Upper lobe of right lung (tissue), 1 donor: ENCODE measurements at regions not wholly inside any gene's neighbourhood (a gene's known extent, or its start where the extent isn't known, plus 50 kb on each side); places are given as distances from the start of the nearest gene placed in this dataset.
"Not testable (repeated sequence)": the region's sequence is repeated elsewhere in the genome, so short reads cannot be mapped to it uniquely, and the experiment has no call there.

ENCODE experiments used
- ATAC-seq: fragments of 200-7000 bp; cut with Tn5 transposase; one replicate; pipeline ENCODE4 v1.9.1; 2020; ENCODE audit warnings: mild to moderate bottlenecking, moderate library complexity
- DNase-seq: peaks from one replicate; pipeline ENCODE4 v3.0.0-alpha.2; 2020
- H3K27ac ChIP-seq: fragments of 200-600 bp; one replicate; pipeline ENCODE4 v1.8.0; 2022
- H3K27me3 ChIP-seq: fragments of 200-600 bp; one replicate; pipeline ENCODE4 v1.8.0; 2022; ENCODE audit warnings: mild to moderate bottlenecking
- H3K36me3 ChIP-seq: fragments of 200-600 bp; one replicate; pipeline ENCODE4 v1.8.0; 2022
- H3K4me1 ChIP-seq: fragments of 200-600 bp; one replicate; pipeline ENCODE4 v1.8.0; 2022
- H3K4me3 ChIP-seq: fragments of 200-600 bp; one replicate; pipeline ENCODE4 v1.8.0; 2022; ENCODE audit warnings: mild to moderate bottlenecking
- H3K9me3 ChIP-seq: fragments of 200-600 bp; one replicate; pipeline ENCODE4 v1.8.0; 2022
- intact Hi-C: fragments of 100-400 bp; cut with DNase I; formaldehyde crosslinking; loops from one replicate; pipeline ENCODE4 v1.11.0; 2022
- TF ChIP-seq, protein P1 (sequence below): fragments of 200-600 bp; IDR thresholded peaks from one replicate; pipeline ENCODE4 v1.8.0; 2022; ENCODE audit warnings: antibody characterized with exemption
- donor health status: DM: no; HTN: yes; CAD: no; lungs with severe emphysema.

DNA sequence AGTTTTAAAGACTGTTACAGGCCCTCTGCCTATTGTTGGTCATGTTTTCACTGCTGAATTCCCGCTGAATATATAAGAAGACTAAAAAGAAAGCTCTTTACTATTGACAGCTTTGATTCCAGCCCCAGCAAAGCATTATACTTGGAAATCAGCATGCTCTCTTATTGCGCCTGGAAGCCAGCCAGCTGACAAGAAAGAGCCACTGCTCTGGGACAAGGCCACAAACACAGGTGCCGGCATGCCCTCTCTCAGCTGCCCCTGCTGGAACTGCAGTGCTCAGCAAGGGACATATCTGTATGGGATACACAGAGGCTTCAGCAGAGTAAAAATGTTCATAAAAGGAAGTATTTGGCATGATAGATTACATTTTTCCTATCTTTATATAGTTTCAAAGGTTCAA lies 523.9 kb downstream of the ADRA2A start:
- Histone ChIP-seq H3K9me3 (no peaks in the 10 kb centered on the region), H3K36me3 (no peaks in the 10 kb centered on the region), H3K27me3 (no peaks in the 10 kb centered on the region), H3K4me1 (no peaks in the 10 kb centered on the region), H3K4me3 (no peak overlapping the region), H3K27ac (no peak overlapping the region)
- TF ChIP-seq, protein P1, sequence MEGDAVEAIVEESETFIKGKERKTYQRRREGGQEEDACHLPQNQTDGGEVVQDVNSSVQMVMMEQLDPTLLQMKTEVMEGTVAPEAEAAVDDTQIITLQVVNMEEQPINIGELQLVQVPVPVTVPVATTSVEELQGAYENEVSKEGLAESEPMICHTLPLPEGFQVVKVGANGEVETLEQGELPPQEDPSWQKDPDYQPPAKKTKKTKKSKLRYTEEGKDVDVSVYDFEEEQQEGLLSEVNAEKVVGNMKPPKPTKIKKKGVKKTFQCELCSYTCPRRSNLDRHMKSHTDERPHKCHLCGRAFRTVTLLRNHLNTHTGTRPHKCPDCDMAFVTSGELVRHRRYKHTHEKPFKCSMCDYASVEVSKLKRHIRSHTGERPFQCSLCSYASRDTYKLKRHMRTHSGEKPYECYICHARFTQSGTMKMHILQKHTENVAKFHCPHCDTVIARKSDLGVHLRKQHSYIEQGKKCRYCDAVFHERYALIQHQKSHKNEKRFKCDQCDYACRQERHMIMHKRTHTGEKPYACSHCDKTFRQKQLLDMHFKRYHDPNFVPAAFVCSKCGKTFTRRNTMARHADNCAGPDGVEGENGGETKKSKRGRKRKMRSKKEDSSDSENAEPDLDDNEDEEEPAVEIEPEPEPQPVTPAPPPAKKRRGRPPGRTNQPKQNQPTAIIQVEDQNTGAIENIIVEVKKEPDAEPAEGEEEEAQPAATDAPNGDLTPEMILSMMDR = no peak
- DNase-seq (no peak), ATAC-seq (no peak)
- intact Hi-C loops = no loop called here

GRCh38 chr10:111612273-111612672 lies 535.4 kb downstream of the ADRA2A start:
- DNase-seq (no peak), ATAC-seq (no peak)
- Histone ChIP-seq H3K4me3 (no peak overlapping the region), H3K27me3 (no peaks in the 10 kb centered on the region), H3K9me3 (no peaks in the 10 kb centered on the region), H3K4me1 (no peaks in the 10 kb centered on the region), H3K27ac (no peak overlapping the region), H3K36me3 (no peaks in the 10 kb centered on the region)
- TF ChIP-seq, protein P1 = no peak
- intact Hi-C loops = no loop called here

DNA sequence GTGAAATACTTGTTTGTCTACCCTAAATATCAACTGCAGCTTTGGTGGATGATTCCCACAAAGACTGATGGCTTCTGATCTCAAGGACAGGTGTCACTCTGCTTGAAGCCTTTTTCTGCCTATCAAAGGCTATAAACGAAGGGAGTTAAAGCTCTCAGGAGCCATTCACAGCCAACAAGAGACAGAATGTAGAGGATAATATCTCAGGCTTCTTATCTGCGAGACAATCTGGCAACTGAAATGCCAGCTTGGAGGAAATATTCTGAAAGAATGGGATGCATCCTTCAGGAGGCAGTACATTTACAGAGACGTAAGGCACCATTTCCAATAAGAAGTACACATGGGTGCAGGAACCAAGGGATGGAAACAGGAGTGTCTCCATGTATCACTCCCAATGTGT lies 549.4 kb downstream of the GPAM start:
- H3K4me1 ChIP-seq = no peaks in the 10 kb centered on the region
- intact Hi-C loops = no loop called here
- H3K4me3 ChIP-seq = no peak overlapping the region
- ATAC-seq = no peak
- H3K36me3 ChIP-seq = no peaks in the 10 kb centered on the region
- no peak overlapping the region for H3K27ac ChIP-seq
- no peak for DNase-seq
- no peaks in the 10 kb centered on the region for H3K9me3 ChIP-seq
- TF ChIP-seq, protein P1 = no peak
- no peaks in the 10 kb centered on the region for H3K27me3 ChIP-seq

DNA sequence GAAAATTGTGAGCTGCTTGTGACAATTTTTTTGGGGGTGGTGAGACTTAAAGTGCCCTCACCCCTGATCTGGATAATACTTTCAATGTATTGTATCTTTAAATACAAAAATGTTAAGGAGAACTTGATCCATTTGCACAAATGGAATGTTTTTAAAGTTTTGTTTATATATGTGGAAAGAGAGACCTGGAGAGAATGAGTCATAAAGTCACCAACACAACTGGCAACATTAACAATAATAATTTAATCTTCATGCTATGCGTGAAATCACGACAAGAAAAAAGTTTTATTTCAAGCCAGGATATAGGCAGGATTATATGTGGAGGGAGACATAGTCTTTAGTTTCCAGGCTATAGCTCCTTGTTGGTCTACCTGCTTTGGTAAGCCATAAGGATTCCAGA lies 537.5 kb downstream of the GPAM start:
- Histone ChIP-seq H3K27me3 (no peaks in the 10 kb centered on the region), H3K9me3 (no peaks in the 10 kb centered on the region), H3K27ac (no peak overlapping the region), H3K36me3 (no peaks in the 10 kb centered on the region), H3K4me3 (no peak overlapping the region), H3K4me1 (no peaks in the 10 kb centered on the region)
- ATAC-seq (no peak), DNase-seq (no peak)
- TF ChIP-seq, protein P1 = no peak
- intact Hi-C loops = no loop called here

DNA sequence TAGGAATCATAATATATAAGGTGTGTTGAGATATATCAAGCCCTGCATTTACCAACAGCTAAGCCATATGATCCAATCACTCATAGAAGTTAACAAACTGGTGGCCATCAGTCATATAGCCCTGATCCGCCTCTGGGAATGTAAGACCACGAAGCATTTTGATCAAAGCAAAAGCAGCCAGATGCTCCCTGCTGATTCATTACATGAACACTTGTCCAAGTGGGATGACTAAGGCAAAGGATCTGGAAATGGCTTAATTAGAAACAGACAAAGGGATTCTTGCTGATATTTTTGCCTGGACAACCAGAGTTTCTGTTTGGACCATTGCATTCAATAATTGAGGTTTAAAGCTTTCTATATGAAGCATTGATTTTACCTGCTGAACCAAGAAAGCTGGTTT lies 535.5 kb downstream of the GPAM start:
- TF ChIP-seq, protein P1 = no peak
- DNase-seq (no peak), ATAC-seq (no peak)
- Histone ChIP-seq H3K4me1 (no peaks in the 10 kb centered on the region), H3K9me3 (no peaks in the 10 kb centered on the region), H3K27me3 (no peaks in the 10 kb centered on the region), H3K36me3 (no peaks in the 10 kb centered on the region), H3K4me3 (no peak overlapping the region), H3K27ac (no peak overlapping the region)
- intact Hi-C loops = no loop called here

DNA sequence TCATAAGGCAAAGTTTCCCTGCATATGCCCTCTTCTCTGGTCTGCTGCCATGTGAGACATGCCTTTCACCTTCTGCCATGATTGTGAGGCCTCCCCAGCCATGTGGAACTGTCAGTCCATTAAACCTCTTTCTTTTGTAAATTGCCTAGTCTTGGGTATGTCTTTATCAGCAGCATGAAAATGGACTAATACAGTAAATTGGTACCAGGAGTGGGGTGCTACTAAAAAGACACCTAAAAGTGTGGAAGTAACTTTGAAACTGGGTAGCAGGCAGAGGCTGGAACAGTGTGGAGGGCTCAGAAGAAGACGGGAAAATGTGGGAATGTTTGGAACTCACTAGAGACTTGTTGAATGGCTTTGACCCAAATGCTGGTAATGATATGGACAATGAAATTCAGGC lies 534.5 kb downstream of the GPAM start:
- H3K4me3 ChIP-seq, H3K27ac ChIP-seq, DNase-seq, H3K27me3 ChIP-seq, H3K36me3 ChIP-seq, intact Hi-C loops, H3K4me1 ChIP-seq, ATAC-seq, H3K9me3 ChIP-seq: not testable (repeated sequence)
